CD14-positive monocyte (primary cell): ENCODE measurements at regions not wholly inside any gene's neighbourhood (a gene's known extent, or its start where the extent isn't known, plus 50 kb on each side); places are given as distances from the start of the nearest gene placed in this dataset.

Experiments
- DNase-seq, 3 donors: peaks; one replicate each; pipeline ENCODE4 v3.0.0-alpha.2; 2011 to 2022
- H2AFZ ChIP-seq: 2 replicates; pipeline ENCODE4 v1.6.0; 2012; ENCODE audit warnings: mild to moderate bottlenecking, low read depth, low read length, inconsistent platforms; ENCODE audit not compliant: insufficient read depth, poor library complexity, severe bottlenecking
- H3K27ac ChIP-seq, 2 donors: 1 replicate in 1 of 2; 2 replicates in 1 of 2; pipeline ENCODE4 v1.5.1; 2012 to 2013; ENCODE audit warnings: low read length in 2 of 2, control low read depth in 1 of 2, inconsistent platforms in 1 of 2, low read depth in 1 of 2, mild to moderate bottlenecking in 1 of 2
- H3K27me3 ChIP-seq, 2 donors: one replicate each; pipeline versions ENCODE4 v1.6.0 to v1.6.1; 2011 to 2013; ENCODE audit warnings: low read length in 2 of 2; ENCODE audit not compliant: control insufficient read depth in 2 of 2, insufficient read depth in 2 of 2
- H3K36me3 ChIP-seq, 2 donors: replicated peaks in 1 of 2; 1 replicate in 1 of 2; 2 replicates in 1 of 2; pipeline versions ENCODE4 v1.5.1 to v1.6.1; 2012 to 2013; ENCODE audit warnings: low read length in 2 of 2, control low read depth in 1 of 2, inconsistent platforms in 1 of 2, mild to moderate bottlenecking in 1 of 2; ENCODE audit not compliant: insufficient read depth in 2 of 2, control insufficient read depth in 1 of 2
- H3K4me1 ChIP-seq, 2 donors: 1 replicate in 1 of 2; 2 replicates in 1 of 2; pipeline versions ENCODE4 v1.5.1 to v1.6.1; 2012 to 2013; ENCODE audit warnings: low read length in 2 of 2, control low read depth in 1 of 2, inconsistent platforms in 1 of 2, mild to moderate bottlenecking in 1 of 2, moderate library complexity in 1 of 2; ENCODE audit not compliant: insufficient read depth in 2 of 2, control insufficient read depth in 1 of 2
- H3K4me2 ChIP-seq: replicated peaks from 2 replicates; pipeline ENCODE3; 2012; ENCODE audit warnings: low read length, moderate library complexity, mild to moderate bottlenecking; ENCODE audit not compliant: poor library complexity, severe bottlenecking; ENCODE audit errors: extremely low read depth
- H3K4me3 ChIP-seq, 3 experiments: fragments of 200-600 bp in 1 of 3; sonication (generic) in 1 of 3; replicated peaks in 1 of 3; 1 replicate in 2 of 3; 2 replicates in 1 of 3; pipeline ENCODE4 v1.5.1; 2011 to 2013; ENCODE audit warnings: low read length in 3 of 3, mild to moderate bottlenecking in 3 of 3, control low read depth in 2 of 3, low read depth in 2 of 3, inconsistent platforms in 1 of 3, moderate library complexity in 1 of 3
- H3K79me2 ChIP-seq: 2 replicates; pipeline ENCODE4 v1.6.0; 2012; ENCODE audit warnings: mild to moderate bottlenecking, control low read depth, inconsistent platforms, low read length, moderate library complexity; ENCODE audit not compliant: insufficient read depth
- H3K9ac ChIP-seq: 2 replicates; pipeline ENCODE4 v1.6.0; 2017; ENCODE audit warnings: low read length, mild to moderate bottlenecking; ENCODE audit not compliant: insufficient read depth, poor library complexity, severe bottlenecking
- H3K9me3 ChIP-seq, 2 donors: replicated peaks in 1 of 2; 1 replicate in 1 of 2; 2 replicates in 1 of 2; pipeline versions ENCODE4 v1.5.1 to v1.6.1; 2012 to 2013; ENCODE audit warnings: low read length in 2 of 2, control low read depth in 1 of 2; ENCODE audit not compliant: control insufficient read depth in 1 of 2, insufficient read depth in 1 of 2
- H4K20me1 ChIP-seq: 2 replicates; pipeline ENCODE4 v1.6.0; 2012; ENCODE audit warnings: mild to moderate bottlenecking, low read length, control low read depth, moderate library complexity; ENCODE audit not compliant: insufficient read depth
- H3K27ac Mint-ChIP-seq, 7 donors: one replicate each; pipeline ENCODE4 v1.8.0; 2020; ENCODE audit warnings: mild to moderate bottlenecking in 7 of 7, mixed read lengths in 7 of 7, moderate library complexity in 6 of 7, inconsistent platforms in 2 of 7
- H3K27me3 Mint-ChIP-seq, 3 donors: one replicate each; pipeline ENCODE4 v1.8.0; 2021 to 2022; ENCODE audit warnings: low read depth in 3 of 3, mild to moderate bottlenecking in 3 of 3, mixed read lengths in 3 of 3, moderate library complexity in 3 of 3, inconsistent platforms in 1 of 3
- H3K36me3 Mint-ChIP-seq, 2 donors: one replicate each; pipeline ENCODE4 v1.8.0; 2020; ENCODE audit warnings: mixed read lengths in 2 of 2, inconsistent platforms in 1 of 2, mild to moderate bottlenecking in 1 of 2
- H3K4me1 Mint-ChIP-seq: one replicate; pipeline ENCODE4 v1.8.0; 2020; ENCODE audit warnings: mild to moderate bottlenecking, mixed read lengths
- H3K4me3 Mint-ChIP-seq, 2 donors: one replicate each; pipeline ENCODE4 v1.8.0; 2020; ENCODE audit warnings: mild to moderate bottlenecking in 2 of 2, mixed read lengths in 2 of 2, moderate library complexity in 1 of 2
- H3K9me3 Mint-ChIP-seq, 7 donors: one replicate each; pipeline ENCODE4 v1.8.0; 2020 to 2022; ENCODE audit warnings: mixed read lengths in 7 of 7, mild to moderate bottlenecking in 6 of 7, moderate library complexity in 6 of 7, inconsistent platforms in 2 of 7
- WGBS: methylation state at CpG from one replicate; pipeline ENCODE4 v1.1.5; 2013; ENCODE audit warnings: missing lambda C conversion rate; ENCODE audit not compliant: insufficient coverage; 5-methylcytosine and 5-hydroxymethylcytosine counted together
- intact Hi-C, 2 donors: fragments of 100-400 bp; cut with micrococcal nuclease; formaldehyde crosslinking; loops; one replicate each; pipeline versions ENCODE4 v1.15.0 to v1.15.1; 2023
- TF ChIP-seq, protein P1 (sequence below): fragments of 200-600 bp; IDR thresholded peaks from one replicate; pipeline ENCODE4 v1.8.0; 2022; ENCODE audit warnings: antibody characterized with exemption, mild to moderate bottlenecking

DNA sequence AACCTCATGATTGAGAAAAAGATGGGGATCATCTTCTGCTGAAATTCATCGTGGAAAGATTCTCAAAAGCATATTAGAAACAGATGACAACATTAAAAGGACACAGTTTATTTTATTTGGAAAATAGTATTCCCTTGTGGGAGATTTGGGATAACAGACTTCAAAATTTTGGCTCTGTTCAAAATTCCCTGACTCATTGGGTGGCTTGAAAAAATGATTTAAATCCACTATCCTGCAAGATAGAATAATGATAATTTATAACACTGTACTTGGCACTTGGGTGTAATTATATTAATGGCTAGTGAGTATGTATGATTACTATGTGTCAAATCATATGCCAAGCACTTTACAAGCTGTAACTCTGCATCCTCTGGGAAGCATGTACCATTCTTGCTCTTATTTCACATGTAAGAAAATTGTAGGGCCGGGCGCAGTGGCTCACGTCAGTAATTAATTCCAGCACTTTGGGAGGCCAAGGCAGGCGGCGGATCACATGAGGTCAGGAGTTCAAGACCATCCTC lies 128.8 kb downstream of the LMNTD1 start:
- H3K27me3 ChIP-seq = no peaks in the 10 kb centered on the region
- peaks cover 0 to 3% (median 0%) of the 10 kb centered on the region in 7 donors for H3K9me3 Mint-ChIP-seq
- DNase-seq = no peak
- no peaks in the 10 kb centered on the region for H3K79me2 ChIP-seq
- H3K27me3 Mint-ChIP-seq = peaks cover 0 to 2% (median 0%) of the 10 kb centered on the region in 3 donors
- intact Hi-C loops = no loop called here
- TF ChIP-seq, protein P1, sequence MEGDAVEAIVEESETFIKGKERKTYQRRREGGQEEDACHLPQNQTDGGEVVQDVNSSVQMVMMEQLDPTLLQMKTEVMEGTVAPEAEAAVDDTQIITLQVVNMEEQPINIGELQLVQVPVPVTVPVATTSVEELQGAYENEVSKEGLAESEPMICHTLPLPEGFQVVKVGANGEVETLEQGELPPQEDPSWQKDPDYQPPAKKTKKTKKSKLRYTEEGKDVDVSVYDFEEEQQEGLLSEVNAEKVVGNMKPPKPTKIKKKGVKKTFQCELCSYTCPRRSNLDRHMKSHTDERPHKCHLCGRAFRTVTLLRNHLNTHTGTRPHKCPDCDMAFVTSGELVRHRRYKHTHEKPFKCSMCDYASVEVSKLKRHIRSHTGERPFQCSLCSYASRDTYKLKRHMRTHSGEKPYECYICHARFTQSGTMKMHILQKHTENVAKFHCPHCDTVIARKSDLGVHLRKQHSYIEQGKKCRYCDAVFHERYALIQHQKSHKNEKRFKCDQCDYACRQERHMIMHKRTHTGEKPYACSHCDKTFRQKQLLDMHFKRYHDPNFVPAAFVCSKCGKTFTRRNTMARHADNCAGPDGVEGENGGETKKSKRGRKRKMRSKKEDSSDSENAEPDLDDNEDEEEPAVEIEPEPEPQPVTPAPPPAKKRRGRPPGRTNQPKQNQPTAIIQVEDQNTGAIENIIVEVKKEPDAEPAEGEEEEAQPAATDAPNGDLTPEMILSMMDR = no peak
- H4K20me1 ChIP-seq = no peaks in the 10 kb centered on the region
- H3K4me1 ChIP-seq = no peaks in the 10 kb centered on the region
- H3K9ac ChIP-seq = no peak overlapping the region
- WGBS = 95% methylated on average over 3 of the region's 6 CpGs
- H3K9me3 ChIP-seq = no peaks in the 10 kb centered on the region
- no peaks in the 10 kb centered on the region for H3K4me1 Mint-ChIP-seq
- H3K4me3 Mint-ChIP-seq = no peak overlapping the region
- H3K36me3 ChIP-seq = no peaks in the 10 kb centered on the region
- no peak overlapping the region for H3K4me3 ChIP-seq
- H3K27ac Mint-ChIP-seq = peak overlapping the region in 1 of 7 donors; percentile 45
- no peak overlapping the region for H3K27ac ChIP-seq
- H3K4me2 ChIP-seq = no peak overlapping the region
- H3K36me3 Mint-ChIP-seq = no peaks in the 10 kb centered on the region
- no peak overlapping the region for H2AFZ ChIP-seq

DNA sequence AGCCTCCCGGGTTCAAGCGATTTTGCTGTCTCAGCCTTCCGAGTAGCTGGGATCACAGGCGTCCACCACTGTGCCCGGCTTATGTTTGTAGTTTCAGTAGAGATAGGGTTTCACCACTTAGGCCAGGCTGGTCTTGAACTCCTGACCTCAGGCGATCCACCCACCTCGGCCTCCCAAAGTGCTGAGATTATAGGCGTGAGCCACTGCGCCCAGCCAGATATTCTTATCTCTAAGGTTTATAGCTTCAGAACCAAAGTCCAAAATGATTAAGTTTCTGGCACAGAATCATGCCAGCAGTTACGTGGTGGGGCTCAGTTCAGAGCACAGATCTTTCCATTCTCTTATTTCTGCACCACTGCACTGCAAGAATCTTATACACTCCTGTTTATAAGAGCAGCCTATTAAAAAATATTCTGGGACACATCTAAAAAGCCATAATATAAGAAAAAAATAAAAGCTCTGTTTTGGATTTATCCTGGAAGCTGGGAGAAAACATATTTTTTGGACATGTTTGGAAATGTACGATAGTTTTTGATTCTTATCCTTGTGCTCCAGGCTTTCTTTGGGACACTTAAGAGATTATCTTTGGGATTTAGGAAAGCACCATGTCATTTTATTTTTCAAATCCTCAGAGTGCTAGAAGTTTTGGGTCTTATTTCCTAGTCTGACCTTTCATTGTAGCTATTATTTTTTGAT lies 129.6 kb downstream of the LMNTD1 start:
- no peaks in the 10 kb centered on the region for H3K4me1 Mint-ChIP-seq
- no peaks in the 10 kb centered on the region for H3K4me1 ChIP-seq
- no peaks in the 10 kb centered on the region for H3K27me3 ChIP-seq
- no peaks in the 10 kb centered on the region for H4K20me1 ChIP-seq
- H3K4me3 Mint-ChIP-seq = no peak overlapping the region
- no peak overlapping the region for H3K4me3 ChIP-seq
- H3K27ac ChIP-seq = no peak overlapping the region
- WGBS = 96% methylated on average over 7 of the region's 11 CpGs
- no peak overlapping the region for H2AFZ ChIP-seq
- H3K27me3 Mint-ChIP-seq = peaks cover 0 to 2% (median 0%) of the 10 kb centered on the region in 3 donors
- H3K36me3 Mint-ChIP-seq = no peaks in the 10 kb centered on the region
- no peaks in the 10 kb centered on the region for H3K9me3 ChIP-seq
- intact Hi-C loops = no loop called here
- H3K27ac Mint-ChIP-seq = no peak overlapping the region
- no peak for DNase-seq
- H3K4me2 ChIP-seq = no peak overlapping the region
- H3K9me3 Mint-ChIP-seq = peaks cover 0 to 3% (median 0%) of the 10 kb centered on the region in 7 donors
- H3K79me2 ChIP-seq = no peaks in the 10 kb centered on the region
- TF ChIP-seq, protein P1 = no peak
- H3K36me3 ChIP-seq = no peaks in the 10 kb centered on the region
- no peak overlapping the region for H3K9ac ChIP-seq
